ENCODE measurements at regions not wholly inside any gene's neighbourhood (a gene's known extent, or its start where the extent isn't known, plus 50 kb on each side); places are given as distances from the start of the nearest gene placed in this dataset.

DNA sequence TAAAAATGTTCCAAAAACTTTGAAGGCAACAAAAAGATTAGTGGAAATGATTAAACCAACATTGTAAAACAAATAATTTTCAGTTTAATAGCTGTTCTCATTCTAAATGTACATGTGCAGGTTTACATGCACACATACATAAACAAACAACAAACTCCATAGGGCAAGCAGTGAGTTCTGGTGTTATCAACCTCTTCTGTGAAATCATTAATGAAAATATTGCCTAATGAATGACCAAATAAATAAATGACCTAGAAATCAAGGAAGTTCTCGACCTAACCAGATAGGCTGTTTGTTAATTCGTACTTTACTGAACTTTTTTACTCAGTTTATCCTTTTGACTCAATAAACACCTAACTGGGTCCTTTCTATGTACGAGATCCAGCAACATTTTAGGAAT lies 165.5 kb upstream of the RORB start:
- H3K4me1 ChIP-seq, result no peaks in the 10 kb centered on the region
- no peaks in the 10 kb centered on the region for H3K36me3 ChIP-seq
- H3K27me3 ChIP-seq, result no peaks in the 10 kb centered on the region
- H3K27ac ChIP-seq, result no peak overlapping the region
- no peak for DNase-seq
- WGBS, 5 donors, result 36 to 66% (median 47%) methylated on average over 3 of the region's 3 CpGs
- H3K4me3 ChIP-seq, result no peak overlapping the region
- no peak for TF ChIP-seq CTCF (IDR thresholded peaks at IDR 0.05)
- TF ChIP-seq POLR2A (IDR thresholded peaks at IDR 0.05), result no peak
- no peaks in the 10 kb centered on the region for H3K9me3 ChIP-seq
- intact Hi-C loops (cut with DNase I; ENCODE audit: low total_unique reads), result no loop called here

DNA sequence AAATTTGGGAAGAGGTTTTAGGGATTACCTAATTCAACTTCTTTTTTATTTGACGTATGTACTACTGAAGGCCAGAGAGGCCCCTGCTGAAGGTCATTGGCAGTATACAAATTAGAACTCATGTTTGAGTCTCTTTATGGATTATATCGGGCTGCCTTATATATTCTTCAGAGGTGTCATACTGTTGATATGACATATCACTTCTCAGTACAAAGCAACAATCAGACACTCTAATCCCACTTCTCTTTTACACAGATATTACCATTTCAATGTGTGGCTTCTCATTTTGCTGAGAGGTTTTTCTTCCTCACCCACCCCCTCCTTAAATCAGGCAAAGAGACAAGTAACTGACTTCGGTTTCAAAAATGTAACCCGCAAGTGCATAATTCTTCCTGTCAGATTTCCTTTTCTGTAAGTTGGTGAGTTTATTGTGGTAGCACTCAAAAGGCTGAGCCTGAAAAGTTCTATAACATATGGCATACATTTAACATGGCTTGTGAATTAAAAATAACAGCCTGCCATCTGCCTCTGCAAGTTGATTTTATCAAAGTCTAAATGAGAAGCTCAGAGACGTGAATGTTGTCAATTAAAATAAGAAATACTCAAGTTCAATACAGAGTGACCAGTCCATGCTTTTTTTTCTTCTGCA lies 163.6 kb upstream of the RORB start:
- no peaks in the 10 kb centered on the region for H3K36me3 ChIP-seq
- no peaks in the 10 kb centered on the region for H3K4me1 ChIP-seq
- H3K4me3 ChIP-seq, result no peak overlapping the region
- intact Hi-C loops (cut with DNase I; ENCODE audit: low total_unique reads), result no loop called here
- DNase-seq, result peak in 1 of 2 donors; percentile 19
- H3K27me3 ChIP-seq, result no peaks in the 10 kb centered on the region
- no peaks in the 10 kb centered on the region for H3K9me3 ChIP-seq
- TF ChIP-seq POLR2AphosphoS5 (IDR thresholded peaks at IDR 0.05) (no peak), POLR2A (IDR thresholded peaks at IDR 0.05) (no peak), CTCF (IDR thresholded peaks at IDR 0.05) (no peak), EP300 (IDR thresholded peaks at IDR 0.05) (no peak)
- 53 to 67% (median 64%) methylated on average over 5 of the region's 5 CpGs for WGBS, 5 donors
- no peak overlapping the region for H3K27ac ChIP-seq

DNA sequence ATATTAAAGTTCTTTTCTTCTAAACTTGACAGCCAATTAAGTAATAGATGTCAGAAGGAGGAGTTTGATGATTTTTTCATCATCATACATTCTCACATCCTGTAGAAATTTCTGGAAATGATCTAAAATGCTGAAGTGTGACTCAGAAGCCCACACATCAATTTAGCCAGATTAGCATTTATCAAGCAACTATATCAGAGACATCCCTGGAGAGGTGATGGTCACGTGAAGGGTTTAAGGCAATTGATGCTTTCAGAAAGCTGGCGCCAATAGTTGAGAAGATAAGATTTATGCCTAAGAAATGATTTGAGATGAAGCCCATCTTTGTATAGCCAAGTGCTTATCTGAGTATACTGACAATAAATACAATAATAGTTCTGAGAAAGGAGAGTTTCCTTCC lies 162.9 kb upstream of the RORB start:
- 72 to 88% (median 83%) methylated on average over 2 of the region's 2 CpGs for WGBS, 5 donors
- intact Hi-C loops (cut with DNase I; ENCODE audit: low total_unique reads), result no loop called here

GRCh38 chr9:74336161-74336560 lies 161.0 kb upstream of the RORB start:
- intact Hi-C loops (cut with DNase I; ENCODE audit: low total_unique reads), result no loop called here
- TF ChIP-seq CTCF (IDR thresholded peaks at IDR 0.05), result no peak
- no peak for TF ChIP-seq EP300 (IDR thresholded peaks at IDR 0.05)
- TF ChIP-seq POLR2AphosphoS5 (IDR thresholded peaks at IDR 0.05), result no peak
- TF ChIP-seq POLR2A (IDR thresholded peaks at IDR 0.05), result no peak
- Histone ChIP-seq H3K27ac (no peak overlapping the region), H3K9me3 (no peaks in the 10 kb centered on the region), H3K4me3 (no peak overlapping the region), H3K4me1 (no peaks in the 10 kb centered on the region), H3K36me3 (no peaks in the 10 kb centered on the region), H3K27me3 (no peaks in the 10 kb centered on the region)
- WGBS, 5 donors, result 19 to 41% (median 32%) methylated on average over 1 of the region's 1 CpG
- no peak for DNase-seq

More for the DNA sequence above, 162.9 kb upstream of the RORB start:
- no peaks in the 10 kb centered on the region for H3K4me1 ChIP-seq
- H3K27ac ChIP-seq, result no peak overlapping the region
- no peaks in the 10 kb centered on the region for H3K9me3 ChIP-seq
- no peak for DNase-seq
- TF ChIP-seq EP300 (IDR thresholded peaks at IDR 0.05) (no peak), CTCF (IDR thresholded peaks at IDR 0.05) (no peak), POLR2AphosphoS5 (IDR thresholded peaks at IDR 0.05) (no peak), POLR2A (IDR thresholded peaks at IDR 0.05) (no peak)
- no peaks in the 10 kb centered on the region for H3K36me3 ChIP-seq
- no peaks in the 10 kb centered on the region for H3K27me3 ChIP-seq
- no peak overlapping the region for H3K4me3 ChIP-seq

Data from stomach (tissue), 8 donors.